Lower lobe of right lung (tissue), 2 donors: ENCODE measurements at regions not wholly inside any gene's neighbourhood (a gene's known extent, or its start where the extent isn't known, plus 50 kb on each side); places are given as distances from the start of the nearest gene placed in this dataset.

ENCODE experiments used
- ATAC-seq, 2 donors: fragments of 200-7000 bp; cut with Tn5 transposase; one replicate each; pipeline ENCODE4 v1.9.1; 2020 to 2022; ENCODE audit warnings: mild to moderate bottlenecking in 2 of 2, moderate library complexity in 2 of 2
- DNase-seq: peaks from one replicate; pipeline ENCODE4 v3.0.0-alpha.2; 2020
- H3K27ac ChIP-seq: fragments of 200-600 bp; one replicate; pipeline ENCODE4 v1.8.0; 2022
- H3K27me3 ChIP-seq: fragments of 200-600 bp; one replicate; pipeline ENCODE4 v1.8.0; 2022; ENCODE audit warnings: low read depth
- H3K36me3 ChIP-seq: fragments of 200-600 bp; one replicate; pipeline ENCODE4 v1.8.0; 2022; ENCODE audit warnings: mild to moderate bottlenecking
- H3K4me1 ChIP-seq: fragments of 200-600 bp; one replicate; pipeline ENCODE4 v1.8.0; 2022
- H3K4me3 ChIP-seq: fragments of 200-600 bp; one replicate; pipeline ENCODE4 v1.8.0; 2022; ENCODE audit warnings: mild to moderate bottlenecking
- H3K9me3 ChIP-seq: fragments of 200-600 bp; one replicate; pipeline ENCODE4 v1.8.0; 2022
- intact Hi-C: fragments of 100-400 bp; cut with DNase I; formaldehyde crosslinking; loops from one replicate; pipeline ENCODE4 v1.11.0; 2022
- TF ChIP-seq, protein P1 (sequence below): fragments of 200-600 bp; IDR thresholded peaks from one replicate; pipeline ENCODE4 v1.8.0; 2022; ENCODE audit warnings: antibody characterized with exemption, mild to moderate bottlenecking
- donor health status: DM: no; HTN: yes; CAD: no; lungs with severe emphysema.

DNA sequence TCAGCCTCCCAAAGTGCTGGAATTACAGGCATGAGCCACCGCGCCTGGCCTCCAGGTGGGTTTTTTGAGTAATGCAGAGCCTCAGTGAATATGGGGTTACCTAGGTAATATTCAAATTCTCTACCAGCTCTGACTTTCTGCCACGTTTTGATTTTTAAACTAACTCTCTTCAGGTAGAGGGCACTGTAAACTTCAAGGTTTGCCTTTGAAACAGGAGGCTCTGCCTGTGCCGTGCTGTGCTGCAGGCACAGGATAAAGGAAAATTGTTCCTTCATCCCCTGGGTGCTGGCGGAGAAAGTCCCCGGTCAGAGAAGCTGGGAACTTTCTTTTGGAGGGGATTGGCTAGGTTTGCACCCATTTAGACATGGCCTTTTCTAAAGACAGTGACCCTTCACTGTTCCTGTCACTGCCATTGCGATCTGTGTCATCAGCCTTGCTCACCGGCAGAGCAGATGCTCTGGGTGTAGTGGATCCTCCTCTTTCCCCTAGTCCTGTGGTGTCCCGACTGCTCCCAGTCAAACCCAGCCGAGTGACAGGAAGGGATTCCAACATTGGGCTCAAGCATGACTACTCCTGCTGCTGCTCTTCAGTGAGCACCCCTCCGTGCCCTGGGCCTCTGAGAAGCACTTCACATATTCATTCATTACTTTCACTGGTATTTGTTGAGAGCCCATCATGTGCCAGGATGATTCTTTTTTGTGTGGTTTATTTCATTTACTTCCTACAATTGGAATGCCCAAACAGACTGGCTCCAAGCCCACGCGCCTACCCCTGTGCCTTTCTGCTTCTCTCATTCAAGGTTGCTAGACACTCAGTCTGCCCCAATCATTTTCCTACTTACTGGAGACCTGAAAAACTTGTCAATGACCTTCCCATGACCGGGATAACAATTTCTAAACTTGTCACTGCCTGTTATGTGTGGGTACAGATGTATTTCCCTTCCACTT, 103.6 kb downstream of the TMEM30B start:
- H3K9me3 ChIP-seq = peaks cover 5% of the 10 kb centered on the region
- no peak for DNase-seq
- H3K4me3 ChIP-seq = no peak overlapping the region
- no peaks in the 10 kb centered on the region for H3K36me3 ChIP-seq
- intact Hi-C loops = no loop called here
- H3K27me3 ChIP-seq = no peaks in the 10 kb centered on the region
- no peaks in the 10 kb centered on the region for H3K4me1 ChIP-seq
- TF ChIP-seq, protein P1, sequence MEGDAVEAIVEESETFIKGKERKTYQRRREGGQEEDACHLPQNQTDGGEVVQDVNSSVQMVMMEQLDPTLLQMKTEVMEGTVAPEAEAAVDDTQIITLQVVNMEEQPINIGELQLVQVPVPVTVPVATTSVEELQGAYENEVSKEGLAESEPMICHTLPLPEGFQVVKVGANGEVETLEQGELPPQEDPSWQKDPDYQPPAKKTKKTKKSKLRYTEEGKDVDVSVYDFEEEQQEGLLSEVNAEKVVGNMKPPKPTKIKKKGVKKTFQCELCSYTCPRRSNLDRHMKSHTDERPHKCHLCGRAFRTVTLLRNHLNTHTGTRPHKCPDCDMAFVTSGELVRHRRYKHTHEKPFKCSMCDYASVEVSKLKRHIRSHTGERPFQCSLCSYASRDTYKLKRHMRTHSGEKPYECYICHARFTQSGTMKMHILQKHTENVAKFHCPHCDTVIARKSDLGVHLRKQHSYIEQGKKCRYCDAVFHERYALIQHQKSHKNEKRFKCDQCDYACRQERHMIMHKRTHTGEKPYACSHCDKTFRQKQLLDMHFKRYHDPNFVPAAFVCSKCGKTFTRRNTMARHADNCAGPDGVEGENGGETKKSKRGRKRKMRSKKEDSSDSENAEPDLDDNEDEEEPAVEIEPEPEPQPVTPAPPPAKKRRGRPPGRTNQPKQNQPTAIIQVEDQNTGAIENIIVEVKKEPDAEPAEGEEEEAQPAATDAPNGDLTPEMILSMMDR = no peak
- no peak for ATAC-seq
- H3K27ac ChIP-seq = no peak overlapping the region

DNA sequence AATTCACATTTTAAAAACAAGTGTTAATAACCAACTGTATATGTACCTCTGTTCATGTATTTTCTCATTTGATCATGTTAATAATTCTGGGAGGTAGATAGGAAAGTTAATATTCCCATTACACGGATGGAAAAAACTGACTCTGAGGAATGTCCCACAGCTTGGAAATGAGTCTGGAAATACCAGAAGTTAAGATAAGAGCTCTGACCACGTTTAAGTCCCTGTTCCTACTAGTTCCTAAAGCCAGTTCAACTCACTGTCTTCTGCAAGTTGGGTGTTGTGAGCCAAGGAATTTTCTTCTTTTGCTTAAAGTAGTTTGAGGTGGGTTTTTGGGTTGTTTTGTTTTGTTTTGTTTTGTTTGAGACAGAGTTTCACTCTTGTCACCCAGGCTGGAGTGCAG, 104.5 kb downstream of the TMEM30B start:
- ATAC-seq = no peak
- no peak for DNase-seq
- Histone ChIP-seq H3K4me3 (no peak overlapping the region), H3K9me3 (peaks cover 5% of the 10 kb centered on the region), H3K36me3 (no peaks in the 10 kb centered on the region), H3K27me3 (no peaks in the 10 kb centered on the region), H3K27ac (no peak overlapping the region), H3K4me1 (no peaks in the 10 kb centered on the region)
- intact Hi-C loops = no loop called here
- TF ChIP-seq, protein P1 = no peak

DNA sequence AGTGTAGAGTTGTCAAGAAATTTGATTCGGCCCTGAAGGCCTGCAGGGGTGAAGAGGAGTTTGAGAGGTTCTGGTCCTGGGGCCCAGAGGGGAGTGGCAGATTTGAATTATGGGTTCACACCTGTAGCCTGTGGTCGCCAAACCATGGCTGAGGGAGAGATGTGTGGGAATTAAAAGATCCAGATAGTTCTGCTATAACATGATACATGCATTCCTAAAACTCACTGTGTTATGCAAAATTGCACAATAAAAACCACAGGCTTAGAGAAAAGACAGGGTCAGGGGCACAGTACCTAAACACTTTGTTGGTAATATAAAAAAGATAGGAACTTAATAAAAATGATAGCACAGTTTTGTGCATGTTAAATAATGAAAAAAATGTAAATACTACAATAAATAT, 106.2 kb downstream of the TMEM30B start:
- TF ChIP-seq, protein P1 = no peak
- H3K27ac ChIP-seq = no peak overlapping the region
- intact Hi-C loops = no loop called here

DNA sequence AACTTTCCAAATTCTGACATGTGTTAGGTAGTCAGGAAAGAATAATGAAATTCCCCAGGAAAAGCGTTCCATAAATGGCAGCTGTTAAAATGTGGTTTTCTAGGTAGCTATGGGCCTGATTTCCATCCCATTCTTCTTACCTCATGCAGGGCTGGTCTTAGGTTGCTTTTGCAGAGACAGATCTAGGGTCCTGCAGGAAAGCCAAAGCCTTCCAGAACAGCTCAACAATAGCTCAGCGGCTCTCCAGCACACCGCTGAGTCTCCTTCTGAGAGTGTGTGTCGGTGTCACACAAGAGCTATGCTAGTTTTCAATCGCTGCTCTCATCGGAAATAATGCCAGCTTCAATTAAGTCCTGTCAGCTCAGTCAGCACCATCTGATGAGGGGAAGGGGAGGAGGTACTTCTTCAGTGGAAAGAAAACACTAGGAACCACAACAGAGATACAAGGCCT, 106.7 kb downstream of the TMEM30B start:
- TF ChIP-seq, protein P1 = no peak

More for the DNA sequence above, 106.2 kb downstream of the TMEM30B start:
- Histone ChIP-seq H3K4me1 (no peaks in the 10 kb centered on the region), H3K4me3 (no peak overlapping the region), H3K36me3 (no peaks in the 10 kb centered on the region), H3K9me3 (peaks cover 5% of the 10 kb centered on the region), H3K27me3 (no peaks in the 10 kb centered on the region)
- ATAC-seq (no peak), DNase-seq (no peak)

DNA sequence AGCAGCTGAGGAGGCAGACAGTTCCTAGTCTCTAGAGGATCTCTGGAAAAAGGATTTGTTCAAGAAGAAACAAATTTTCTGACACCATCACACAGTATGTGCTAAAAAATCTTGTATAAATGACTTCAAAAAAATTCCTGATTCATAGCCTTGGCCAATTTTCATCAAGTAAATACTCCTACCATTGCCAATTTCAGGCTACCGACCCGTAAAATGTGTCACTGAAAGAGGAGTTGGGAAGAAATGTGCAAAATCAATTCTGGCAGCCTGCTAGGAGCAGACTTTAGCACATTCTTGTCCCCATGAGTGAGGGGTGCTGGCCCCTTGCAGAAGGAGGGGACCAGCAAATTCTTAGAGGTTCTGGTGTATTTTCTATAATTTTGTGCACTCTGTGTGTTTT, 109.4 kb downstream of the TMEM30B start:
- H3K27ac ChIP-seq = no peak overlapping the region
- TF ChIP-seq, protein P1 = no peak
- no peak overlapping the region for H3K4me3 ChIP-seq
- ATAC-seq (no peak), DNase-seq (no peak)
- intact Hi-C loops = no loop called here
- H3K36me3 ChIP-seq = no peaks in the 10 kb centered on the region
- no peaks in the 10 kb centered on the region for H3K4me1 ChIP-seq
- H3K27me3 ChIP-seq = no peaks in the 10 kb centered on the region
- peaks cover 5% of the 10 kb centered on the region for H3K9me3 ChIP-seq

More for the DNA sequence above, 106.7 kb downstream of the TMEM30B start:
- Histone ChIP-seq H3K27ac (no peak overlapping the region), H3K4me1 (no peaks in the 10 kb centered on the region), H3K4me3 (no peak overlapping the region), H3K36me3 (no peaks in the 10 kb centered on the region), H3K27me3 (no peaks in the 10 kb centered on the region), H3K9me3 (peaks cover 5% of the 10 kb centered on the region)
- intact Hi-C loops = no loop called here
- ATAC-seq = no peak
- no peak for DNase-seq
